SK-N-SH treated with all-trans-retinoic acid at 6 μM for 48 hours (cell line): ENCODE measurements at regions not wholly inside any gene's neighbourhood (a gene's known extent, or its start where the extent isn't known, plus 50 kb on each side); places are given as distances from the start of the nearest gene placed in this dataset.
"Not testable (repeated sequence)": the region's sequence is repeated elsewhere in the genome, so short reads cannot be mapped to it uniquely, and the experiment has no call there.

Experiments
- ATAC-seq: fragments of 200-7000 bp; cut with Tn5 transposase; 3 replicates; pipeline ENCODE4 v1.9.1; 2020; ENCODE audit warnings: mild to moderate bottlenecking, moderate library complexity
- ARNTL ChIP-seq: fragments of 450-650 bp; formaldehyde crosslinking; IDR thresholded peaks from 2 replicates; pipeline ENCODE4 v1.5.0; 2020; ENCODE audit warnings: low read depth, mild to moderate bottlenecking, moderate library complexity, borderline replicate concordance
- BACH2 ChIP-seq: fragments of 250-450 bp; sonication (Bioruptor Pico); IDR thresholded peaks from 2 replicates; pipeline ENCODE4 v1.9.0; 2021; ENCODE audit warnings: mild to moderate bottlenecking, borderline replicate concordance
- CSDC2 ChIP-seq: fragments of 250-450 bp; sonication (Bioruptor Pico); IDR thresholded peaks from 2 replicates; pipeline ENCODE4 v1.5.0; 2020; ENCODE audit warnings: mild to moderate bottlenecking, moderate library complexity
- ESRRG ChIP-seq: fragments of 250-450 bp; sonication (Bioruptor Pico); IDR thresholded peaks from 2 replicates; pipeline ENCODE4 v1.6.1; 2021; ENCODE audit warnings: mild to moderate bottlenecking
- GLIS3 ChIP-seq: fragments of 250-450 bp; sonication (Bioruptor Pico); IDR thresholded peaks from 2 replicates; pipeline ENCODE4 v1.5.0; 2020; ENCODE audit warnings: mild to moderate bottlenecking, moderate library complexity
- ISL1 ChIP-seq: fragments of 250-450 bp; sonication (Bioruptor Pico); IDR thresholded peaks from 2 replicates; pipeline ENCODE4 v2.1.2; 2022; ENCODE audit warnings: mild to moderate bottlenecking, moderate library complexity
- OSR1 ChIP-seq: fragments of 250-450 bp; sonication (Bioruptor Pico); IDR thresholded peaks from 2 replicates; pipeline ENCODE4 v1.8.0; 2022; ENCODE audit warnings: moderate library complexity, mild to moderate bottlenecking, inconsistent platforms
- PATZ1 ChIP-seq: fragments of 250-450 bp; sonication (Bioruptor Pico); IDR thresholded peaks from 2 replicates; pipeline ENCODE4 v1.8.0; 2020; ENCODE audit warnings: mild to moderate bottlenecking, moderate library complexity, borderline replicate concordance
- PPARA ChIP-seq: fragments of 250-450 bp; sonication (Bioruptor Pico); IDR thresholded peaks from 2 replicates; pipeline ENCODE4 v1.5.0; 2020; ENCODE audit warnings: mild to moderate bottlenecking, borderline replicate concordance
- SNAI2 ChIP-seq: fragments of 250-450 bp; sonication (Bioruptor Pico); IDR thresholded peaks from 2 replicates; pipeline ENCODE4 v1.5.0; 2020; ENCODE audit warnings: mild to moderate bottlenecking, moderate library complexity
- TCF4 ChIP-seq: fragments of 250-450 bp; sonication (Bioruptor Pico); IDR thresholded peaks from 2 replicates; pipeline ENCODE4 v1.8.0; 2021; ENCODE audit warnings: mild to moderate bottlenecking, moderate library complexity, borderline replicate concordance
- TOX ChIP-seq: fragments of 250-450 bp; sonication (Bioruptor Pico); IDR thresholded peaks from 2 replicates; pipeline ENCODE4 v1.8.0; 2021; ENCODE audit warnings: mild to moderate bottlenecking, moderate library complexity, borderline replicate concordance
- ZC3H10 ChIP-seq: fragments of 250-450 bp; sonication (Bioruptor Pico); IDR thresholded peaks from 2 replicates; pipeline ENCODE4 v1.5.1; 2021; ENCODE audit warnings: mild to moderate bottlenecking, moderate library complexity
- ZFP3 ChIP-seq: fragments of 250-450 bp; sonication (Bioruptor Pico); IDR thresholded peaks from 2 replicates; pipeline ENCODE4 v1.5.0; 2020; ENCODE audit warnings: mild to moderate bottlenecking, moderate library complexity
- ZFP30 ChIP-seq: fragments of 450-650 bp; formaldehyde crosslinking; IDR thresholded peaks from 2 replicates; pipeline ENCODE4 v1.5.0; 2022; ENCODE audit warnings: mild to moderate bottlenecking, moderate library complexity
- ZNF565 ChIP-seq: fragments of 450-650 bp; formaldehyde crosslinking; conservative IDR thresholded peaks from 2 replicates; pipeline ENCODE4 v1.5.0; 2020; ENCODE audit warnings: low read depth, mild to moderate bottlenecking, moderate library complexity
- ZNF70 ChIP-seq: fragments of 450-650 bp; formaldehyde crosslinking; IDR thresholded peaks from 2 replicates; pipeline ENCODE4 v1.5.0; 2020; ENCODE audit warnings: mild to moderate bottlenecking, moderate library complexity
- ZNF8 ChIP-seq: fragments of 450-650 bp; formaldehyde crosslinking; IDR thresholded peaks from 2 replicates; pipeline ENCODE4 v1.5.0; 2020; ENCODE audit warnings: mild to moderate bottlenecking, moderate library complexity
- TF ChIP-seq, protein P1 (sequence below): fragments of 250-450 bp; sonication (Bioruptor Pico); IDR thresholded peaks from 2 replicates; pipeline ENCODE4 v1.5.0; 2020; ENCODE audit warnings: mild to moderate bottlenecking, moderate library complexity
- TF ChIP-seq, protein P2 (sequence below): fragments of 250-450 bp; sonication (Bioruptor Pico); IDR thresholded peaks from 2 replicates; pipeline ENCODE4 v1.5.1; 2020; ENCODE audit warnings: low read depth, mild to moderate bottlenecking, moderate library complexity
- TF ChIP-seq, protein P3 (sequence below): fragments of 250-450 bp; sonication (Bioruptor Pico); IDR thresholded peaks from 2 replicates; pipeline ENCODE4 v1.8.0; 2021; ENCODE audit warnings: low read depth, mild to moderate bottlenecking, moderate library complexity, borderline replicate concordance

- no peak for TF ChIP-seq TOX (CRISPR knock-in tag)
- TF ChIP-seq PATZ1 (CRISPR knock-in tag) = no peak
- no peak for TF ChIP-seq ISL1 (CRISPR knock-in tag)
- TF ChIP-seq OSR1 (CRISPR knock-in tag) = no peak
- TF ChIP-seq, protein P1, sequence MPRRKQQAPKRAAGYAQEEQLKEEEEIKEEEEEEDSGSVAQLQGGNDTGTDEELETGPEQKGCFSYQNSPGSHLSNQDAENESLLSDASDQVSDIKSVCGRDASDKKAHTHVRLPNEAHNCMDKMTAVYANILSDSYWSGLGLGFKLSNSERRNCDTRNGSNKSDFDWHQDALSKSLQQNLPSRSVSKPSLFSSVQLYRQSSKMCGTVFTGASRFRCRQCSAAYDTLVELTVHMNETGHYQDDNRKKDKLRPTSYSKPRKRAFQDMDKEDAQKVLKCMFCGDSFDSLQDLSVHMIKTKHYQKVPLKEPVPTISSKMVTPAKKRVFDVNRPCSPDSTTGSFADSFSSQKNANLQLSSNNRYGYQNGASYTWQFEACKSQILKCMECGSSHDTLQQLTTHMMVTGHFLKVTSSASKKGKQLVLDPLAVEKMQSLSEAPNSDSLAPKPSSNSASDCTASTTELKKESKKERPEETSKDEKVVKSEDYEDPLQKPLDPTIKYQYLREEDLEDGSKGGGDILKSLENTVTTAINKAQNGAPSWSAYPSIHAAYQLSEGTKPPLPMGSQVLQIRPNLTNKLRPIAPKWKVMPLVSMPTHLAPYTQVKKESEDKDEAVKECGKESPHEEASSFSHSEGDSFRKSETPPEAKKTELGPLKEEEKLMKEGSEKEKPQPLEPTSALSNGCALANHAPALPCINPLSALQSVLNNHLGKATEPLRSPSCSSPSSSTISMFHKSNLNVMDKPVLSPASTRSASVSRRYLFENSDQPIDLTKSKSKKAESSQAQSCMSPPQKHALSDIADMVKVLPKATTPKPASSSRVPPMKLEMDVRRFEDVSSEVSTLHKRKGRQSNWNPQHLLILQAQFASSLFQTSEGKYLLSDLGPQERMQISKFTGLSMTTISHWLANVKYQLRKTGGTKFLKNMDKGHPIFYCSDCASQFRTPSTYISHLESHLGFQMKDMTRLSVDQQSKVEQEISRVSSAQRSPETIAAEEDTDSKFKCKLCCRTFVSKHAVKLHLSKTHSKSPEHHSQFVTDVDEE (CRISPR knock-in tag) = no peak
- no peak for TF ChIP-seq TCF4 (CRISPR knock-in tag)
- no peak for TF ChIP-seq ZFP30 (CRISPR knock-in tag)
- no peak for TF ChIP-seq CSDC2
- TF ChIP-seq, protein P2, sequence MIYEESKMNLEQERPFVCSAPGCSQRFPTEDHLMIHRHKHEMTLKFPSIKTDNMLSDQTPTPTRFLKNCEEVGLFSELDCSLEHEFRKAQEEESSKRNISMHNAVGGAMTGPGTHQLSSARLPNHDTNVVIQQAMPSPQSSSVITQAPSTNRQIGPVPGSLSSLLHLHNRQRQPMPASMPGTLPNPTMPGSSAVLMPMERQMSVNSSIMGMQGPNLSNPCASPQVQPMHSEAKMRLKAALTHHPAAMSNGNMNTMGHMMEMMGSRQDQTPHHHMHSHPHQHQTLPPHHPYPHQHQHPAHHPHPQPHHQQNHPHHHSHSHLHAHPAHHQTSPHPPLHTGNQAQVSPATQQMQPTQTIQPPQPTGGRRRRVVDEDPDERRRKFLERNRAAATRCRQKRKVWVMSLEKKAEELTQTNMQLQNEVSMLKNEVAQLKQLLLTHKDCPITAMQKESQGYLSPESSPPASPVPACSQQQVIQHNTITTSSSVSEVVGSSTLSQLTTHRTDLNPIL (CRISPR knock-in tag) = no peak
- no peak for TF ChIP-seq ZC3H10 (CRISPR knock-in tag)
- TF ChIP-seq ZNF8 (CRISPR knock-in tag) = no peak
- TF ChIP-seq SNAI2 (CRISPR knock-in tag) = no peak
- TF ChIP-seq ARNTL (CRISPR knock-in tag) = no peak
- TF ChIP-seq ZFP3 (CRISPR knock-in tag) = no peak
- no peak for TF ChIP-seq PPARA
These were observed 80.7 kb upstream of the TMEM164 start for GRCh38 chrX:109922190-109922589.

DNA sequence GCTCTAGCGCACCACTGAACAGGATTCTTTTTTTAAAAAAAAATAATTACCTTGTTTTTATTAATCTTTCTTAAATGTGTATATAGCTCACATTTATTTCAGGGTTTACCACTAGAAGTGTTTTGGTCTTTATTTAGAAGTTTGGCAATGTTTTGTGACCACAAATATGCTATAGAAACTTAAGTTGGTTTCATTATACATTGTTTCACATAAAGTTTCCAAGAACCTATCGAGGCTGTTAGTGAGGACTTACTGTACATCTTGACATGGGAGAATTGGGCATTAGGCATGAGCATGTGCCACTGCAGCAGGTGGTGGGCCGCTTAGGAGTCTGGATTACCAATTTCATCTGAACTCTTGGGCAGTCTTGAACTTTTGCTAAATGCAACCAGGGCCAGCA, 77.9 kb upstream of the TMEM164 start:
- ATAC-seq = not testable (repeated sequence)

More at GRCh38 chrX:109922190-109922589, 80.7 kb upstream of the TMEM164 start:
- no peak for ATAC-seq

- TF ChIP-seq, protein P2 (CRISPR knock-in tag) = no peak
- TF ChIP-seq ZFP30 (CRISPR knock-in tag) (no peak), GLIS3 (no peak), ZNF70 (CRISPR knock-in tag) (no peak), TOX (CRISPR knock-in tag) (no peak), ZC3H10 (CRISPR knock-in tag) (no peak), PATZ1 (CRISPR knock-in tag) (no peak), ZFP3 (CRISPR knock-in tag) (no peak), BACH2 (no peak), ESRRG (CRISPR knock-in tag) (no peak), TCF4 (CRISPR knock-in tag) (no peak), OSR1 (CRISPR knock-in tag) (no peak), CSDC2 (no peak), ZNF565 (CRISPR knock-in tag) (no peak), PPARA (no peak), SNAI2 (CRISPR knock-in tag) (no peak)
- TF ChIP-seq, protein P1 (CRISPR knock-in tag) = no peak
- TF ChIP-seq, protein P3, sequence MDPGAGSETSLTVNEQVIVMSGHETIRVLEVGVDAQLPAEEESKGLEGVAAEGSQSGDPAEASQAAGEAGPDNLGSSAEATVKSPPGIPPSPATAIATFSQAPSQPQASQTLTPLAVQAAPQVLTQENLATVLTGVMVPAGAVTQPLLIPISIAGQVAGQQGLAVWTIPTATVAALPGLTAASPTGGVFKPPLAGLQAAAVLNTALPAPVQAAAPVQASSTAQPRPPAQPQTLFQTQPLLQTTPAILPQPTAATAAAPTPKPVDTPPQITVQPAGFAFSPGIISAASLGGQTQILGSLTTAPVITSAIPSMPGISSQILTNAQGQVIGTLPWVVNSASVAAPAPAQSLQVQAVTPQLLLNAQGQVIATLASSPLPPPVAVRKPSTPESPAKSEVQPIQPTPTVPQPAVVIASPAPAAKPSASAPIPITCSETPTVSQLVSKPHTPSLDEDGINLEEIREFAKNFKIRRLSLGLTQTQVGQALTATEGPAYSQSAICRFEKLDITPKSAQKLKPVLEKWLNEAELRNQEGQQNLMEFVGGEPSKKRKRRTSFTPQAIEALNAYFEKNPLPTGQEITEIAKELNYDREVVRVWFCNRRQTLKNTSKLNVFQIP (CRISPR knock-in tag) = no peak
- no peak for ATAC-seq
These were observed 77.3 kb upstream of the TMEM164 start for GRCh38 chrX:109925656-109926055.
